HepG2 (cell line): ENCODE measurements at regions not wholly inside any gene's neighbourhood (a gene's known extent, or its start where the extent isn't known, plus 50 kb on each side); places are given as distances from the start of the nearest gene placed in this dataset.

Experiments used
- AHR ChIP-seq: IDR thresholded peaks from 2 replicates; pipeline ENCODE4 v1.6.1; 2018; ENCODE audit warnings: missing genetic modification reagents, missing compliant biosample characterization
- CEBPG ChIP-seq: IDR thresholded peaks from 2 replicates; pipeline ENCODE4 v1.6.1; 2016
- DR1 ChIP-seq: sonication (generic); formaldehyde crosslinking; IDR thresholded peaks from 2 replicates; pipeline ENCODE4 v1.8.0; 2021; ENCODE audit warnings: mild to moderate bottlenecking, missing genetic modification reagents, inconsistent platforms
- MXD1 ChIP-seq: sonication (generic); formaldehyde crosslinking; IDR thresholded peaks from 2 replicates; pipeline ENCODE4 v1.4.0; 2020; ENCODE audit warnings: mild to moderate bottlenecking, missing genetic modification reagents
- NFYC ChIP-seq: IDR thresholded peaks from 2 replicates; pipeline ENCODE4 v1.6.1; 2016; ENCODE audit warnings: missing genetic modification reagents, missing compliant biosample characterization
- POGK ChIP-seq: sonication (generic); formaldehyde crosslinking; conservative IDR thresholded peaks from 2 replicates; pipeline ENCODE4 v1.8.0; 2022; ENCODE audit warnings: mild to moderate bottlenecking, moderate library complexity, missing genetic modification reagents
- POLR2AphosphoS5 ChIP-seq: IDR thresholded peaks from 2 replicates; pipeline ENCODE4 v1.6.1; 2012; ENCODE audit warnings: low read depth, low read length
- RBFOX2 ChIP-seq: fragments of 200-400 bp; formaldehyde crosslinking; IDR thresholded peaks from 2 replicates; pipeline ENCODE4 v1.6.1; 2017; ENCODE audit warnings: low read depth, mild to moderate bottlenecking, low read length
- REL ChIP-seq: sonication (generic); formaldehyde crosslinking; conservative IDR thresholded peaks from 2 replicates; pipeline ENCODE4 v1.8.0; 2022; ENCODE audit warnings: mild to moderate bottlenecking, missing genetic modification reagents, moderate library complexity
- SMAD1 ChIP-seq: sonication (generic); formaldehyde crosslinking; IDR thresholded peaks from 2 replicates; pipeline ENCODE4 v1.4.0; 2020; ENCODE audit warnings: missing genetic modification reagents, low read depth, mild to moderate bottlenecking, borderline replicate concordance
- TAF1 ChIP-seq: sonication (generic); formaldehyde crosslinking; IDR thresholded peaks from 2 replicates; pipeline ENCODE4 v1.4.0; 2020; ENCODE audit warnings: missing genetic modification reagents
- TEF ChIP-seq: sonication (generic); formaldehyde crosslinking; IDR thresholded peaks from 2 replicates; pipeline ENCODE4 v1.5.0; 2020; ENCODE audit warnings: missing genetic modification reagents
- XRCC5 ChIP-seq: fragments of 200-400 bp; formaldehyde crosslinking; optimal IDR thresholded peaks from 2 replicates; pipeline ENCODE3; 2017; ENCODE audit warnings: mild to moderate bottlenecking, low read length
- YEATS4 ChIP-seq: sonication (generic); formaldehyde crosslinking; IDR thresholded peaks from 2 replicates; pipeline ENCODE4 v1.4.0; 2020; ENCODE audit warnings: missing genetic modification reagents, borderline replicate concordance
- ZIK1 ChIP-seq: sonication (generic); formaldehyde crosslinking; IDR thresholded peaks from 2 replicates; pipeline ENCODE4 v1.5.0; 2020; ENCODE audit warnings: mild to moderate bottlenecking, low read depth, missing genetic modification reagents, borderline replicate concordance
- ZMAT3 ChIP-seq: sonication (generic); formaldehyde crosslinking; conservative IDR thresholded peaks from 2 replicates; pipeline ENCODE4 v1.7.0; 2021; ENCODE audit warnings: missing genetic modification reagents
- ZNF143 ChIP-seq: sonication (generic); formaldehyde crosslinking; IDR thresholded peaks from 2 replicates; pipeline ENCODE4 v1.4.0; 2020; ENCODE audit warnings: missing genetic modification reagents
- ZNF232 ChIP-seq: sonication (generic); formaldehyde crosslinking; IDR thresholded peaks from 2 replicates; pipeline ENCODE4 v1.4.0; 2020; ENCODE audit warnings: missing genetic modification reagents, borderline replicate concordance
- ZNF546 ChIP-seq: sonication (generic); formaldehyde crosslinking; conservative IDR thresholded peaks from 2 replicates; pipeline ENCODE4 v1.8.1; 2023; ENCODE audit warnings: mild to moderate bottlenecking, missing genetic modification reagents
- ZNF558 ChIP-seq: sonication (generic); formaldehyde crosslinking; IDR thresholded peaks from 2 replicates; pipeline ENCODE4 v1.9.0; 2022; ENCODE audit warnings: mild to moderate bottlenecking, missing genetic modification reagents, borderline replicate concordance
- ZNF574 ChIP-seq: sonication (generic); formaldehyde crosslinking; IDR thresholded peaks from 2 replicates; pipeline ENCODE4 v1.4.0; 2020; ENCODE audit warnings: missing genetic modification reagents
- ZNF619 ChIP-seq: sonication (generic); formaldehyde crosslinking; IDR thresholded peaks from 2 replicates; pipeline ENCODE4 v1.4.0; 2020; ENCODE audit warnings: mild to moderate bottlenecking, missing genetic modification reagents
- ZNF639 ChIP-seq: conservative IDR thresholded peaks from 2 replicates; pipeline ENCODE4 v1.6.1; 2018; ENCODE audit warnings: missing genetic modification reagents

GRCh38 chr1:778451-779278, 92.2 kb upstream of the OR4F16 start (continued):
- TF ChIP-seq POGK (CRISPR knock-in tag) (0 out of 2 replicates have a peak, but pooled peaks have one; percentile 37), ZNF619 (CRISPR knock-in tag) (peak; percentile 68; the same call in 1 of the 2 replicates), AHR (CRISPR knock-in tag) (peak; percentile 82; the same call in 1 of the 2 replicates), DR1 (CRISPR knock-in tag) (peak; percentile 79), NFYC (CRISPR knock-in tag) (peak; percentile 92), MXD1 (peak; percentile 73; the same call in 1 of the 2 replicates), XRCC5 (peak; percentile 40), ZNF639 (CRISPR knock-in tag) (peak; percentile 98), ZIK1 (0 out of 2 replicates have a peak, but pooled peaks have one; percentile 53), RBFOX2 (peak; percentile 79), ZNF558 (CRISPR knock-in tag) (0 out of 2 replicates have a peak, but pooled peaks have one; percentile 16), ZNF546 (CRISPR knock-in tag) (0 out of 2 replicates have a peak, but pooled peaks have one; percentile 51), YEATS4 (CRISPR knock-in tag) (peak; percentile 91), REL (CRISPR knock-in tag) (0 out of 2 replicates have a peak, but pooled peaks have one; percentile 36), ZNF574 (CRISPR knock-in tag) (peak; percentile 98), ZMAT3 (CRISPR knock-in tag) (peak; percentile 79; the same call in 1 of the 2 replicates), TAF1 (CRISPR knock-in tag) (peak; percentile 84), CEBPG (CRISPR knock-in tag) (0 out of 2 replicates have a peak, but pooled peaks have one; percentile 9), ZNF232 (CRISPR knock-in tag) (0 out of 2 replicates have a peak, but pooled peaks have one; percentile 40), ZNF143 (peak; percentile 72), TEF (0 out of 2 replicates have a peak, but pooled peaks have one; percentile 37), POLR2AphosphoS5 (peak; percentile 81), SMAD1 (CRISPR knock-in tag) (peak; percentile 56; the same call in 1 of the 2 replicates)
